ENCODE measurements at regions not wholly inside any gene's neighbourhood (a gene's known extent, or its start where the extent isn't known, plus 50 kb on each side); places are given as distances from the start of the nearest gene placed in this dataset.

- Histone ChIP-seq H3K4me1 (replicated peaks in 1 of 4; ENCODE audit: control insufficient read depth in 3 of 4, insufficient read depth in 4 of 4, low read length in 3 of 4) (peaks cover 2 to 12% (median 5%) of the 10 kb centered on the region in 4 experiments; a peak in 4 of 7 replicates), H3K79me1 (ENCODE audit: low read depth, low read length) (no peaks in the 10 kb centered on the region), H3K27ac (ENCODE audit: low read depth, low read length) (no peak overlapping the region), H4K5ac (ENCODE audit: insufficient read length, low read depth, low read length) (no peak overlapping the region), H4K8ac (ENCODE audit: extremely low read depth, insufficient read depth, low read length) (no peak overlapping the region), H3K36me3 (ENCODE audit: control insufficient read depth in 2 of 4, insufficient read depth in 4 of 4, low read length in 3 of 4) (no peaks in the 10 kb centered on the region), H2AFZ (ENCODE audit: low read length) (no peak overlapping the region), H3K23ac (ENCODE audit: insufficient read length) (no peak overlapping the region), H3K79me2 (ENCODE audit: control insufficient read depth in 1 of 2, insufficient read depth in 2 of 2, low read length in 2 of 2) (no peaks in the 10 kb centered on the region), H4K91ac (replicated peaks; ENCODE audit: insufficient read length, low read length) (no peak overlapping the region), H2AK5ac (ENCODE audit: low read depth, low read length) (no peak overlapping the region), H3K14ac (ENCODE audit: insufficient read length) (no peak overlapping the region), H3K18ac (ENCODE audit: extremely low read depth, low read length) (no peak overlapping the region), H2BK120ac (replicated peaks; ENCODE audit: low read depth, low read length) (no peak overlapping the region), H3K9me3 (ENCODE audit: insufficient read depth in 2 of 2, low read depth in 1 of 2, low read length in 1 of 2) (peaks cover 0 to 6% of the 10 kb centered on the region in 2 experiments; a peak in 2 of 4 replicates), H3K4me3 (ENCODE audit: extremely low read depth in 1 of 4, insufficient read depth in 2 of 4, low read depth in 3 of 4, low read length in 4 of 4) (no peak overlapping the region), H3K23me2 (ENCODE audit: low read depth, low read length) (no peaks in the 10 kb centered on the region), H2BK5ac (ENCODE audit: low read depth, low read length) (no peak overlapping the region), H3K4me2 (ENCODE audit: insufficient read depth in 1 of 2, low read depth in 2 of 2, low read length in 2 of 2) (no peak overlapping the region), H3K9ac (replicated peaks in 1 of 4; ENCODE audit: extremely low read depth in 1 of 4, low read depth in 3 of 4, low read length in 3 of 4) (no peak overlapping the region), H2BK15ac (ENCODE audit: low read length) (no peak overlapping the region), H2BK12ac (ENCODE audit: low read depth, low read length) (no peak overlapping the region), H2BK20ac (ENCODE audit: low read length) (no peak overlapping the region), H4K20me1 (replicated peaks in 1 of 2; ENCODE audit: control insufficient read depth in 1 of 2, insufficient read depth in 2 of 2, low read length in 2 of 2) (no peaks in the 10 kb centered on the region), H3K56ac (replicated peaks; ENCODE audit: insufficient read length, low read depth, low read length) (no peak overlapping the region), H3K27me3 (replicated peaks in 1 of 4; ENCODE audit: control insufficient read depth in 3 of 4, extremely low read depth in 1 of 4, insufficient read depth in 3 of 4, low read length in 3 of 4) (no peaks in the 10 kb centered on the region), H3K4ac (replicated peaks; ENCODE audit: insufficient read length, low read depth, low read length) (no peak overlapping the region)
- FAIRE-seq (no peak), DNase-seq (ENCODE audit: low read depth in 1 of 2, low spot score in 2 of 2) (no peak)
- ChIA-PET CTCF (ENCODE audit: partially characterized antibody) (interaction anchor here (0.7 to 1.2 kb wide), 2 partner anchors 13 to 555 kb away, joined by 3 read pairs; partner anchors contain the start of gene HS3ST3B1), POLR2A (ENCODE audit: partially characterized antibody) (no interaction called here)
- 89% methylated on average over 9 of the region's 9 CpGs; no CpG with 5 or more reads in 1 of the 2 experiments for WGBS, 2 experiments (ENCODE audit: extremely low coverage in 1 of 2, insufficient coverage in 1 of 2, insufficient read length in 1 of 2, insufficient replicate concordance in 2 of 2, low coverage in 1 of 2, low lambda C conversion rate in 2 of 2, missing lambda C conversion rate in 1 of 2)
- TF ChIP-seq RAD21 (IDR thresholded peaks at IDR 0.05 in 1 of 2, conservative IDR thresholded peaks at IDR 0.05 in 1 of 2; ENCODE audit: low read depth in 2 of 2, low read length in 2 of 2): no peak
- TF ChIP-seq ATF2 (IDR thresholded peaks at IDR 0.05; ENCODE audit: low read length): no peak
- TF ChIP-seq TEAD4 (IDR thresholded peaks at IDR 0.05; ENCODE audit: low read depth, low read length): no peak
- no peak for TF ChIP-seq GABPA (IDR thresholded peaks at IDR 0.05; ENCODE audit: borderline replicate concordance, insufficient read depth, low read length)
- no peak for TF ChIP-seq CHD2 (IDR thresholded peaks at IDR 0.05; ENCODE audit: low read length)
- no peak for TF ChIP-seq EZH2 (IDR thresholded peaks at IDR 0.05; ENCODE audit: low read depth, low read length, severe bottlenecking)
- no peak for TF ChIP-seq CBX5 (IDR thresholded peaks at IDR 0.05; ENCODE audit: low read depth, low read length)
- no peak for TF ChIP-seq BCL11A (IDR thresholded peaks at IDR 0.05; ENCODE audit: low read depth in 2 of 2, low read length in 2 of 2)
- no peak for TF ChIP-seq JUN (IDR thresholded peaks at IDR 0.05; ENCODE audit: low read depth, low read length)
Measured at GRCh38 chr17:13746404-13746803, 144.7 kb upstream of the HS3ST3A1 start.

Measured in H1 (cell line).